Ovary (tissue), 7 donors: ENCODE measurements at regions not wholly inside any gene's neighbourhood (a gene's known extent, or its start where the extent isn't known, plus 50 kb on each side); places are given as distances from the start of the nearest gene placed in this dataset.
"Not testable (repeated sequence)": the region's sequence is repeated elsewhere in the genome, so short reads cannot be mapped to it uniquely, and the experiment has no call there.

Experiments used
- DNase-seq, 5 donors: peaks; one replicate each; pipeline ENCODE4 v3.0.0-alpha.2; 2019 to 2020
- H3K27ac ChIP-seq, 2 donors: fragments of 200-600 bp; one replicate each; pipeline versions ENCODE4 v1.5.1 to v1.8.0; 2019 to 2022
- H3K27me3 ChIP-seq: fragments of 200-600 bp; one replicate; pipeline ENCODE4 v1.8.0; 2022
- H3K36me3 ChIP-seq: fragments of 200-600 bp; sonication (generic); one replicate; pipeline ENCODE4 v1.5.1; 2019
- H3K4me1 ChIP-seq: one replicate; pipeline ENCODE4 v1.8.1; 2013; ENCODE audit warnings: mild to moderate bottlenecking, moderate library complexity; ENCODE audit not compliant: insufficient read depth
- H3K4me3 ChIP-seq: fragments of 200-600 bp; sonication (generic); one replicate; pipeline ENCODE4 v1.5.1; 2017
- H3K9me3 ChIP-seq, 2 donors: fragments of 200-600 bp in 1 of 2; sonication (generic) in 1 of 2; one replicate each; pipeline versions ENCODE4 v1.5.1 to v1.8.1; 2013 to 2019; ENCODE audit warnings: mild to moderate bottlenecking in 1 of 2, moderate library complexity in 1 of 2
- CTCF ChIP-seq, 3 donors: fragments of 450-650 bp in 2 of 3; fragments of 200-600 bp in 1 of 3; IDR thresholded peaks; one replicate each; pipeline versions ENCODE4 v1.5.1 to v1.8.0; 2016 to 2022; ENCODE audit warnings: antibody characterized with exemption in 3 of 3, mild to moderate bottlenecking in 1 of 3
- EP300 ChIP-seq: sonication (generic); formaldehyde crosslinking; IDR thresholded peaks from one replicate; pipeline ENCODE4 v1.6.1; 2017; ENCODE audit warnings: antibody characterized with exemption
- POLR2A ChIP-seq: fragments of 450-650 bp; IDR thresholded peaks from one replicate; pipeline ENCODE4 v1.6.1; 2017; ENCODE audit warnings: antibody characterized with exemption, mild to moderate bottlenecking, moderate library complexity
- WGBS, 3 donors: extraction: QIAGEN DNeasy Blood & Tissue Kit in 1 of 3; methylation state at CpG; one replicate each; pipeline versions ENCODE4 v1.1.5 to v1.1.7; 2013 to 2017; 5-methylcytosine and 5-hydroxymethylcytosine counted together
- intact Hi-C, 4 donors: fragments of 100-400 bp; cut with DNase I; formaldehyde crosslinking; loops; one replicate each; pipeline versions ENCODE4 v1.11.0 to v1.15.1; 2022 to 2023
- donor health status: DM: no; HTN: no; CAD: no; lungs with moderate emphysema.
- donor health status: DM: no; HTN: no; CAD: no.
- donor health status: Bipolar disorder and iron deficiency.
- donor health status: DM: no; HTN: no; CAD: no.
- donor health status: DM: yes; HTN: yes; CAD: no.

- Histone ChIP-seq H3K27ac (no peak overlapping the region), H3K4me1 (no peaks in the 10 kb centered on the region), H3K4me3 (no peak overlapping the region), H3K27me3 (no peaks in the 10 kb centered on the region), H3K36me3 (no peaks in the 10 kb centered on the region), H3K9me3 (no peaks in the 10 kb centered on the region)
- no peak for DNase-seq
- intact Hi-C loops = no loop called here
- 79 to 87% (median 80%) methylated on average over 6 of the region's 6 CpGs for WGBS, 3 donors
- TF ChIP-seq POLR2A (no peak), EP300 (no peak), CTCF (IDR thresholded peaks at IDR 0.05) (no peak)
Observed at GRCh38 chr16:80893686-80894085, 89.3 kb upstream of the CDYL2 start.

GRCh38 chr16:80892395-80892794 lies 88.0 kb upstream of the CDYL2 start:
- H3K36me3 ChIP-seq, H3K9me3 ChIP-seq, DNase-seq, H3K27ac ChIP-seq, H3K4me1 ChIP-seq, H3K27me3 ChIP-seq, intact Hi-C loops, H3K4me3 ChIP-seq: not testable (repeated sequence)
- WGBS, 3 donors = 92 to 95% (median 93%) methylated on average over 10 of the region's 10 CpGs

GRCh38 chr16:80889779-80890359 lies 85.5 kb upstream of the CDYL2 start:
- Histone ChIP-seq H3K4me3 (no peak overlapping the region), H3K36me3 (no peaks in the 10 kb centered on the region), H3K27ac (no peak overlapping the region), H3K4me1 (no peaks in the 10 kb centered on the region), H3K9me3 (no peaks in the 10 kb centered on the region), H3K27me3 (no peaks in the 10 kb centered on the region)
- WGBS, 3 donors = 75 to 77% (median 76%) methylated on average over 4 of the region's 4 CpGs
- DNase-seq = no peak
- TF ChIP-seq CTCF (IDR thresholded peaks at IDR 0.05) (no peak), POLR2A (no peak), EP300 (no peak)
- intact Hi-C loops = no loop called here

GRCh38 chr16:80887062-80887461 lies 82.7 kb upstream of the CDYL2 start:
- Histone ChIP-seq H3K9me3 (no peaks in the 10 kb centered on the region), H3K36me3 (no peaks in the 10 kb centered on the region), H3K27ac (no peak overlapping the region), H3K27me3 (no peaks in the 10 kb centered on the region), H3K4me1 (no peaks in the 10 kb centered on the region), H3K4me3 (no peak overlapping the region)
- intact Hi-C loops = no loop called here
- TF ChIP-seq EP300 (no peak), CTCF (IDR thresholded peaks at IDR 0.05) (no peak), POLR2A (no peak)
- WGBS, 3 donors = 85 to 95% (median 95%) methylated on average over 3 of the region's 3 CpGs
- no peak for DNase-seq

- Histone ChIP-seq H3K27ac (no peak overlapping the region), H3K27me3 (no peaks in the 10 kb centered on the region), H3K9me3 (no peaks in the 10 kb centered on the region), H3K4me1 (no peaks in the 10 kb centered on the region), H3K36me3 (no peaks in the 10 kb centered on the region), H3K4me3 (no peak overlapping the region)
- no peak for TF ChIP-seq POLR2A
- TF ChIP-seq EP300 = no peak
- no peak for TF ChIP-seq CTCF (IDR thresholded peaks at IDR 0.05)
- intact Hi-C loops = no loop called here
- no peak for DNase-seq
- WGBS, 3 donors = 70 to 79% (median 77%) methylated on average over 5 of the region's 5 CpGs
Observed at GRCh38 chr16:80883816-80884215, 79.4 kb upstream of the CDYL2 start.
